ENCODE measurements at regions not wholly inside any gene's neighbourhood (a gene's known extent, or its start where the extent isn't known, plus 50 kb on each side); places are given as distances from the start of the nearest gene placed in this dataset.

DNA sequence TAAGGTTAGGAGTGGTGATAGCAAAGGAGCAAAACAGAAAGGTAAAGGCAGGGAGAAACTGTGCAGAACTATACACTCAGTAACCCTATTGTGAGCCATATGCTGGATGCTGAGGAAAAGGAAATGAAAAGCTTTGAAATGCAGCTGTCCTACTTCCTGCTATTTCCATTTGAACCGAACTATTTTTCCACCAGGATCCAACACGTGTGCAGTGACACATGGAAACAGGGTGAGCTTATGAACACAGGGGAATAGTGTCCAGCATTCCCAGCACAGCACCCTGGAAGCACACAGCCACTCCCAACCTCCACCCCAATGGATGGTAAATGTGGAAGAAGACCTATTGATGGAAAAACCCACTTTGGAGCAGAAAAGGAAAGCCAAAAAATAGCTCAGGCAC lies 69.0 kb upstream of the SLC12A2 start:
- H4K5ac ChIP-seq (ENCODE audit: insufficient read length, low read depth, low read length) = no peak overlapping the region
- no peaks in the 10 kb centered on the region for H3K36me3 Mint-ChIP-seq (ENCODE audit: insufficient read depth in 1 of 3, low read depth in 3 of 3)
- no peak overlapping the region for H2BK12ac ChIP-seq (ENCODE audit: insufficient read length, low read depth, low read length)
- no peaks in the 10 kb centered on the region for H3K79me2 ChIP-seq (ENCODE audit: insufficient read depth, low read length)
- no peak overlapping the region for H2AFZ ChIP-seq (ENCODE audit: low read length)
- H3K27me3 Mint-ChIP-seq (ENCODE audit: low read depth) = no peaks in the 10 kb centered on the region
- H3K9me3 ChIP-seq (ENCODE audit: control insufficient read depth, low read depth, low read length) = no peaks in the 10 kb centered on the region
- H4K91ac ChIP-seq (ENCODE audit: insufficient read length, low read depth, low read length) = no peak overlapping the region
- no peak overlapping the region for H3K18ac ChIP-seq (ENCODE audit: insufficient read length, low read depth, low read length)
- no peak overlapping the region for H2BK20ac ChIP-seq (ENCODE audit: low read depth, low read length, poor library complexity, severe bottlenecking)
- H3K4ac ChIP-seq (ENCODE audit: low read depth, low read length) = no peak overlapping the region
- no peak overlapping the region for H3K27ac ChIP-seq (ENCODE audit: insufficient read length, low read depth, low read length)
- no peak overlapping the region for H2BK5ac ChIP-seq (ENCODE audit: insufficient read length, low read length)
- H2BK120ac ChIP-seq (ENCODE audit: low read depth, low read length, poor library complexity, severe bottlenecking) = no peak overlapping the region
- no peak overlapping the region for H3T11ph ChIP-seq (ENCODE audit: low read length)
- H3K23ac ChIP-seq (ENCODE audit: insufficient read length, low read depth, low read length) = no peak overlapping the region
- DNase-seq = no peak
- no CpG with 5 or more reads among the region's 2 CpGs for WGBS (ENCODE audit: extremely low coverage, insufficient read length, low lambda C conversion rate)
- no peaks in the 10 kb centered on the region for H3K9me3 Mint-ChIP-seq
- no peak overlapping the region for H2AK5ac ChIP-seq (ENCODE audit: insufficient read length, low read length)
- no peaks in the 10 kb centered on the region for H3K79me1 ChIP-seq (ENCODE audit: insufficient read depth, low read depth, low read length, poor library complexity, severe bottlenecking)
- no peaks in the 10 kb centered on the region for H3K27me3 ChIP-seq (ENCODE audit: insufficient read depth, low read length)
- H3K23me2 ChIP-seq (ENCODE audit: insufficient read length, low read depth, low read length, poor library complexity, severe bottlenecking) = no peaks in the 10 kb centered on the region
- TF ChIP-seq, protein P1, sequence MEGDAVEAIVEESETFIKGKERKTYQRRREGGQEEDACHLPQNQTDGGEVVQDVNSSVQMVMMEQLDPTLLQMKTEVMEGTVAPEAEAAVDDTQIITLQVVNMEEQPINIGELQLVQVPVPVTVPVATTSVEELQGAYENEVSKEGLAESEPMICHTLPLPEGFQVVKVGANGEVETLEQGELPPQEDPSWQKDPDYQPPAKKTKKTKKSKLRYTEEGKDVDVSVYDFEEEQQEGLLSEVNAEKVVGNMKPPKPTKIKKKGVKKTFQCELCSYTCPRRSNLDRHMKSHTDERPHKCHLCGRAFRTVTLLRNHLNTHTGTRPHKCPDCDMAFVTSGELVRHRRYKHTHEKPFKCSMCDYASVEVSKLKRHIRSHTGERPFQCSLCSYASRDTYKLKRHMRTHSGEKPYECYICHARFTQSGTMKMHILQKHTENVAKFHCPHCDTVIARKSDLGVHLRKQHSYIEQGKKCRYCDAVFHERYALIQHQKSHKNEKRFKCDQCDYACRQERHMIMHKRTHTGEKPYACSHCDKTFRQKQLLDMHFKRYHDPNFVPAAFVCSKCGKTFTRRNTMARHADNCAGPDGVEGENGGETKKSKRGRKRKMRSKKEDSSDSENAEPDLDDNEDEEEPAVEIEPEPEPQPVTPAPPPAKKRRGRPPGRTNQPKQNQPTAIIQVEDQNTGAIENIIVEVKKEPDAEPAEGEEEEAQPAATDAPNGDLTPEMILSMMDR (conservative IDR thresholded peaks at IDR 0.05) = no peak
- no peak overlapping the region for H3K4me3 Mint-ChIP-seq
- no peak overlapping the region for H3K4me2 ChIP-seq (ENCODE audit: insufficient read depth, insufficient read length, low read length)
- no peak overlapping the region for H3K27ac Mint-ChIP-seq
- H3K9ac ChIP-seq (ENCODE audit: extremely low read depth, insufficient read length, low read length) = no peak overlapping the region
- no peak overlapping the region for H4K8ac ChIP-seq (replicated peaks; ENCODE audit: insufficient read length, low read depth, low read length)
- H3K56ac ChIP-seq (ENCODE audit: insufficient read length, low read depth, low read length) = no peak overlapping the region
- no peak overlapping the region for H3K14ac ChIP-seq (ENCODE audit: insufficient read depth, low read length)
- peaks cover 3% of the 10 kb centered on the region in 2 experiments; a peak in 3 of 4 replicates for H3K4me1 Mint-ChIP-seq
- H3K4me1 ChIP-seq (ENCODE audit: insufficient read depth, low read length) = no peaks in the 10 kb centered on the region; the same call in 1 of the 2 replicates
- no peak overlapping the region for H2BK15ac ChIP-seq (ENCODE audit: low read depth, low read length)
- no peaks in the 10 kb centered on the region for H4K20me1 ChIP-seq (ENCODE audit: control insufficient read depth, insufficient read depth, insufficient read length)
